K562 (cell line): ENCODE measurements at regions not wholly inside any gene's neighbourhood (a gene's known extent, or its start where the extent isn't known, plus 50 kb on each side); places are given as distances from the start of the nearest gene placed in this dataset.
A peak's percentile ranks its signal among the peaks of the same experiment; 100 is the strongest.

Experiments
- ELF4 ChIP-seq: fragments of 450-650 bp; formaldehyde crosslinking; IDR thresholded peaks from 2 replicates; pipeline ENCODE4 v1.4.0; 2022; ENCODE audit warnings: missing genetic modification characterization
- FIP1L1 ChIP-seq: fragments of 200-400 bp; formaldehyde crosslinking; IDR thresholded peaks from 2 replicates; pipeline ENCODE4 v1.6.1; 2018; ENCODE audit warnings: mild to moderate bottlenecking, low read depth, low read length; ENCODE audit not compliant: poor library complexity, severe bottlenecking
- MEIS2 ChIP-seq: fragments of 450-650 bp; IDR thresholded peaks from 2 replicates; pipeline ENCODE4 v1.6.1; 2014; ENCODE audit warnings: mild to moderate bottlenecking; ENCODE audit not compliant: partially characterized antibody
- NFIC ChIP-seq: fragments of 450-650 bp; IDR thresholded peaks from 2 replicates; pipeline ENCODE4 v1.6.1; 2017; ENCODE audit warnings: mild to moderate bottlenecking, inconsistent platforms
- NR3C1 ChIP-seq: sonication (generic); formaldehyde crosslinking; IDR thresholded peaks from 2 replicates; pipeline ENCODE4 v1.8.1; 2022; ENCODE audit warnings: missing genetic modification reagents
- SIN3A ChIP-seq, 2 experiments: fragments of 150-350 bp in 1 of 2; IDR thresholded peaks; 2 replicates each; pipeline ENCODE4 v1.6.1; 2011 to 2016; ENCODE audit warnings: borderline replicate concordance in 2 of 2, low read depth in 2 of 2, low read length in 2 of 2, mild to moderate bottlenecking in 2 of 2, moderate library complexity in 2 of 2; ENCODE audit not compliant: control insufficient read depth in 1 of 2
- SRF ChIP-seq, 2 experiments: fragments of 250-450, 450-650 bp in 1 of 2; sonication (Bioruptor Pico) in 1 of 2; sonication (generic) in 1 of 2; formaldehyde crosslinking; IDR thresholded peaks; 2 replicates each; pipeline versions ENCODE4 v1.5.0 to v1.5.1; 2020 to 2022; ENCODE audit warnings: mild to moderate bottlenecking in 1 of 2, missing genetic modification reagents in 1 of 2
- ZNF263 ChIP-seq: sonication (generic); formaldehyde crosslinking; IDR thresholded peaks from 2 replicates; pipeline ENCODE4 v1.8.0; 2022; ENCODE audit warnings: mild to moderate bottlenecking, missing genetic modification reagents, borderline replicate concordance
- TF ChIP-seq, protein P1 (sequence below): sonication (generic); formaldehyde crosslinking; IDR thresholded peaks from 2 replicates; pipeline ENCODE4 v1.8.0; 2022; ENCODE audit warnings: missing genetic modification reagents, mild to moderate bottlenecking, borderline replicate concordance
- TF ChIP-seq, protein P2 (sequence below): IDR thresholded peaks from 2 replicates; pipeline ENCODE4 v1.6.1; 2016; ENCODE audit warnings: missing genetic modification characterization, missing compliant biosample characterization
- TF ChIP-seq, protein P3 (sequence below), 3 experiments: IDR thresholded peaks in 2 of 3; conservative IDR thresholded peaks in 1 of 3; 2 replicates each; pipeline ENCODE4 v1.5.1; 2011 to 2012; ENCODE audit warnings: low read length in 3 of 3, mild to moderate bottlenecking in 3 of 3, control low read depth in 2 of 3, improper control_type of control experiment in 1 of 3, inconsistent platforms in 1 of 3, low read depth in 1 of 3, mixed read lengths in 1 of 3, moderate library complexity in 1 of 3; ENCODE audit not compliant: insufficient read depth in 2 of 3
- TF ChIP-seq, protein P4 (sequence below), 2 experiments: fragments of 450-650 bp; conservative IDR thresholded peaks; 2 replicates each; pipeline ENCODE4 v1.6.1; 2017; ENCODE audit warnings: mild to moderate bottlenecking in 2 of 2, moderate library complexity in 2 of 2
- TF ChIP-seq, protein P5 (sequence below): sonication (generic); formaldehyde crosslinking; IDR thresholded peaks from 2 replicates; pipeline ENCODE4 v1.9.0; 2022; ENCODE audit warnings: mild to moderate bottlenecking, missing genetic modification reagents

DNA sequence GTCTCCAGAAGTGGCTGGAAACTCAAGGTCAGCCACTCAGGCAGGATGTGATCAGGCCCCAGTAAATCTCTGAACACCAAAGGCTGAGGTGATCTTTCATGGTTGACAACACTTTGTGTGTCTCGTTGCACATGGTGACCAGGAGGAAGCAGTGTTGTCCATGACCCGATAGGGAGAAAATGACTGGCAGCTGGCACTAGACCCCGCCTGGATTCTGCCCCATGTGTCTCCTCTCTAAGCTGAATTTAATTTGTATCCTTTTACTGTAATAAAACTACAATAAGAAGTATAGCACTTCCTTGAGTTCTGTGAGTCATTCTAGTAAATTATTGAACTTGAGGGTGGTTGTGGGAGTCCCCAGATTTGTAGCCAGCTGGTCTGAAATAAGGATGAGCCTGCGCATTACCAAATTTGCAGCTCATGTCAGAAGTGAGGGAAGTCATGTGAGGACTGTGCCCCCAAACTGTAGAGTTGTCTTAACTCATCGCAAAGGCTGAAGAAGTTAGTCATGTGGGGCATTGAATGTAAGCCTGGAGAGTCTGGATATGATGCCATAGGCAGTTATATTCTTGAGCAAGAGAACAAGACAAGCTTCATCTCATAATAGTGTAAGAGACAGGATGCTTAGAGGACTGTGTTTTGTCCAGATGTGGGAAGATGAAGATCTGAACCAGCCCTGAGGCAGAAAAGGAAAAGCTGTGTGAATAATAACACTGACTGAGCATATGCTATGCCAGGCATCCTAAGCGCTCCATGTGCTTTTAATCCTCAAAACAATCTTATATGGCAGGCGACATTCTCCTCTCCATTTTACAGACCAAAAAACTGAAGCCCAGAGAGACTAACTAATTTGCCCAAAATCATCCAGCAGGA is 55.9 kb downstream of the TMEM215 start:
- TF ChIP-seq SIN3A (IDR thresholded peaks at IDR 0.05; ENCODE audit: borderline replicate concordance in 2 of 2, control insufficient read depth in 1 of 2, low read depth in 2 of 2, low read length in 2 of 2): no peak
- TF ChIP-seq, protein P1, sequence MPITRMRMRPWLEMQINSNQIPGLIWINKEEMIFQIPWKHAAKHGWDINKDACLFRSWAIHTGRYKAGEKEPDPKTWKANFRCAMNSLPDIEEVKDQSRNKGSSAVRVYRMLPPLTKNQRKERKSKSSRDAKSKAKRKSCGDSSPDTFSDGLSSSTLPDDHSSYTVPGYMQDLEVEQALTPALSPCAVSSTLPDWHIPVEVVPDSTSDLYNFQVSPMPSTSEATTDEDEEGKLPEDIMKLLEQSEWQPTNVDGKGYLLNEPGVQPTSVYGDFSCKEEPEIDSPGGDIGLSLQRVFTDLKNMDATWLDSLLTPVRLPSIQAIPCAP (CRISPR knock-in tag): no peak
- TF ChIP-seq, protein P2, sequence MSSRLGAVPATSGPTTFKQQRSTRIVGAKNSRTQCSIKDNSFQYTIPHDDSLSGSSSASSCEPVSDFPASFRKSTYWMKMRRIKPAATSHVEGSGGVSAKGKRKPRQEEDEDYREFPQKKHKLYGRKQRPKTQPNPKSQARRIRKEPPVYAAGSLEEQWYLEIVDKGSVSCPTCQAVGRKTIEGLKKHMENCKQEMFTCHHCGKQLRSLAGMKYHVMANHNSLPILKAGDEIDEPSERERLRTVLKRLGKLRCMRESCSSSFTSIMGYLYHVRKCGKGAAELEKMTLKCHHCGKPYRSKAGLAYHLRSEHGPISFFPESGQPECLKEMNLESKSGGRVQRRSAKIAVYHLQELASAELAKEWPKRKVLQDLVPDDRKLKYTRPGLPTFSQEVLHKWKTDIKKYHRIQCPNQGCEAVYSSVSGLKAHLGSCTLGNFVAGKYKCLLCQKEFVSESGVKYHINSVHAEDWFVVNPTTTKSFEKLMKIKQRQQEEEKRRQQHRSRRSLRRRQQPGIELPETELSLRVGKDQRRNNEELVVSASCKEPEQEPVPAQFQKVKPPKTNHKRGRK (tag): no peak
- no peak for TF ChIP-seq ELF4 (CRISPR knock-in tag)
- no peak for TF ChIP-seq SRF (CRISPR knock-in tag; IDR thresholded peaks at IDR 0.05)
- TF ChIP-seq, protein P3, sequence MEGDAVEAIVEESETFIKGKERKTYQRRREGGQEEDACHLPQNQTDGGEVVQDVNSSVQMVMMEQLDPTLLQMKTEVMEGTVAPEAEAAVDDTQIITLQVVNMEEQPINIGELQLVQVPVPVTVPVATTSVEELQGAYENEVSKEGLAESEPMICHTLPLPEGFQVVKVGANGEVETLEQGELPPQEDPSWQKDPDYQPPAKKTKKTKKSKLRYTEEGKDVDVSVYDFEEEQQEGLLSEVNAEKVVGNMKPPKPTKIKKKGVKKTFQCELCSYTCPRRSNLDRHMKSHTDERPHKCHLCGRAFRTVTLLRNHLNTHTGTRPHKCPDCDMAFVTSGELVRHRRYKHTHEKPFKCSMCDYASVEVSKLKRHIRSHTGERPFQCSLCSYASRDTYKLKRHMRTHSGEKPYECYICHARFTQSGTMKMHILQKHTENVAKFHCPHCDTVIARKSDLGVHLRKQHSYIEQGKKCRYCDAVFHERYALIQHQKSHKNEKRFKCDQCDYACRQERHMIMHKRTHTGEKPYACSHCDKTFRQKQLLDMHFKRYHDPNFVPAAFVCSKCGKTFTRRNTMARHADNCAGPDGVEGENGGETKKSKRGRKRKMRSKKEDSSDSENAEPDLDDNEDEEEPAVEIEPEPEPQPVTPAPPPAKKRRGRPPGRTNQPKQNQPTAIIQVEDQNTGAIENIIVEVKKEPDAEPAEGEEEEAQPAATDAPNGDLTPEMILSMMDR (IDR thresholded peaks at IDR 0.05 in 2 of 3, conservative IDR thresholded peaks at IDR 0.05 in 1 of 3; ENCODE audit: insufficient read depth in 2 of 3, low read depth in 1 of 3, low read length in 3 of 3): peak in 2 of 3 experiments; percentile 13 to 33; a peak in 2 of 6 replicates
- TF ChIP-seq, protein P4, sequence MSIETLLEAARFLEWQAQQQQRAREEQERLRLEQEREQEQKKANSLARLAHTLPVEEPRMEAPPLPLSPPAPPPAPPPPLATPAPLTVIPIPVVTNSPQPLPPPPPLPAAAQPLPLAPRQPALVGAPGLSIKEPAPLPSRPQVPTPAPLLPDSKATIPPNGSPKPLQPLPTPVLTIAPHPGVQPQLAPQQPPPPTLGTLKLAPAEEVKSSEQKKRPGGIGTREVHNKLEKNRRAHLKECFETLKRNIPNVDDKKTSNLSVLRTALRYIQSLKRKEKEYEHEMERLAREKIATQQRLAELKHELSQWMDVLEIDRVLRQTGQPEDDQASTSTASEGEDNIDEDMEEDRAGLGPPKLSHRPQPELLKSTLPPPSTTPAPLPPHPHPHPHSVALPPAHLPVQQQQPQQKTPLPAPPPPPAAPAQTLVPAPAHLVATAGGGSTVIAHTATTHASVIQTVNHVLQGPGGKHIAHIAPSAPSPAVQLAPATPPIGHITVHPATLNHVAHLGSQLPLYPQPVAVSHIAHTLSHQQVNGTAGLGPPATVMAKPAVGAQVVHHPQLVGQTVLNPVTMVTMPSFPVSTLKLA (conservative IDR thresholded peaks at IDR 0.05): no peak
- no peak for TF ChIP-seq NR3C1 (CRISPR knock-in tag)
- no peak for TF ChIP-seq ZNF263 (CRISPR knock-in tag)
- no peak for TF ChIP-seq NFIC
- TF ChIP-seq, protein P5, sequence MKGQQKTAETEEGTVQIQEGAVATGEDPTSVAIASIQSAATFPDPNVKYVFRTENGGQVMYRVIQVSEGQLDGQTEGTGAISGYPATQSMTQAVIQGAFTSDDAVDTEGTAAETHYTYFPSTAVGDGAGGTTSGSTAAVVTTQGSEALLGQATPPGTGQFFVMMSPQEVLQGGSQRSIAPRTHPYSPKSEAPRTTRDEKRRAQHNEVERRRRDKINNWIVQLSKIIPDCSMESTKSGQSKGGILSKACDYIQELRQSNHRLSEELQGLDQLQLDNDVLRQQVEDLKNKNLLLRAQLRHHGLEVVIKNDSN: no peak
- no peak for TF ChIP-seq FIP1L1
- no peak for TF ChIP-seq MEIS2
